A549 (cell line): ENCODE measurements at regions not wholly inside any gene's neighbourhood (a gene's known extent, or its start where the extent isn't known, plus 50 kb on each side); places are given as distances from the start of the nearest gene placed in this dataset.

Source experiments
- ATAC-seq, 2 experiments: fragments of 200-7000 bp in 1 of 2; fragments of >200 bp in 1 of 2; cut with Nextera tagmentation in 1 of 2; cut with Tn5 transposase in 1 of 2; 3 replicates each; pipeline versions ENCODE4 v1.8.0 to v1.9.1; 2018 to 2020; ENCODE audit warnings: mild to moderate bottlenecking in 1 of 2, moderate library complexity in 1 of 2
- CTCF ChIA-PET: fragments of 300-600 bp; sonication (Branson Sonifier 250); formaldehyde crosslinking; extraction: SDS; loops from one replicate; lab custom pipeline; 2021; ENCODE audit warnings: antibody characterized with exemption, inconsistent platforms; lab: Yijun Ruan, JAX
- POLR2A ChIA-PET: fragments of 350-600 bp; formaldehyde crosslinking; extraction: SDS; loops from one replicate; lab custom pipeline; 2021; ENCODE audit warnings: antibody characterized with exemption, inconsistent platforms; lab: Yijun Ruan, JAX
- DNase-seq, 2 experiments: peaks; one replicate each; pipeline versions ENCODE4 v3.0.0 to v3.0.0-alpha.2; 2011 to 2016; ENCODE audit warnings: low read depth in 1 of 2, low spot score in 1 of 2
- FAIRE-seq: peaks from 2 replicates; lab custom pipeline; 2011; peaks lifted over from hg19 to GRCh38; lab: Jason Lieb, UNC
- H3K27ac ChIP-seq, 2 experiments: fragments of >200 bp; sonication (Bioruptor Twin); formaldehyde crosslinking; 3 replicates each; pipeline ENCODE4 v1.5.1; 2016 to 2017
- H3K4me1 ChIP-seq: fragments of >200 bp; sonication (Bioruptor Twin); formaldehyde crosslinking; 3 replicates; pipeline ENCODE4 v1.6.1; 2016
- H3K4me2 ChIP-seq: fragments of >200 bp; sonication (Bioruptor Twin); formaldehyde crosslinking; 3 replicates; pipeline ENCODE4 v1.6.1; 2016
- H3K4me3 ChIP-seq: fragments of >200 bp; sonication (Bioruptor Twin); formaldehyde crosslinking; 3 replicates; pipeline ENCODE4 v1.5.1; 2016
- H3K9me3 ChIP-seq: fragments of >200 bp; sonication (Bioruptor Twin); formaldehyde crosslinking; 3 replicates; pipeline ENCODE4 v1.6.1; 2016
- BHLHE40 ChIP-seq: IDR thresholded peaks from 2 replicates; pipeline ENCODE4 v1.6.1; 2012; ENCODE audit warnings: low read depth, low read length, inconsistent platforms
- CBX2 ChIP-seq: fragments of 200-600 bp; sonication (generic); IDR thresholded peaks from 2 replicates; pipeline ENCODE4 v1.6.1; 2016; ENCODE audit warnings: low read depth, mild to moderate bottlenecking, borderline replicate concordance
- CBX8 ChIP-seq: fragments of 200-600 bp; sonication (generic); IDR thresholded peaks from 2 replicates; pipeline ENCODE4 v1.6.1; 2016
- CHD2 ChIP-seq: fragments of 150-350 bp; IDR thresholded peaks from 2 replicates; pipeline ENCODE4 v1.6.1; 2014; ENCODE audit warnings: low read length; ENCODE audit not compliant: partially characterized antibody
- EHF ChIP-seq: fragments of 250-450 bp; sonication (Bioruptor Pico); IDR thresholded peaks from 2 replicates; pipeline ENCODE4 v1.5.0; 2020; ENCODE audit warnings: mild to moderate bottlenecking
- EP300 ChIP-seq, 2 experiments: fragments of >200 bp; sonication (Bioruptor Twin); formaldehyde crosslinking; IDR thresholded peaks; 2 replicates in 1 of 2; 3 replicates in 1 of 2; pipeline ENCODE4 v1.6.1; 2016 to 2017
- ESRRA ChIP-seq: fragments of 150-350 bp; IDR thresholded peaks from 2 replicates; pipeline ENCODE4 v1.6.1; 2014; ENCODE audit warnings: mild to moderate bottlenecking, low read length, borderline replicate concordance
- FOSL2 ChIP-seq, 2 experiments: fragments of 450-650 bp in 1 of 2; fragments of >200 bp in 1 of 2; sonication (Bioruptor Twin) in 1 of 2; formaldehyde crosslinking; IDR thresholded peaks; 2 replicates each; pipeline versions ENCODE4 v1.5.0 to v1.6.1; 2016 to 2020; ENCODE audit warnings: mild to moderate bottlenecking in 1 of 2, moderate library complexity in 1 of 2
- FOXS1 ChIP-seq: fragments of 250-450 bp; sonication (Bioruptor Pico); IDR thresholded peaks from 2 replicates; pipeline ENCODE4 v1.5.0; 2020; ENCODE audit warnings: mild to moderate bottlenecking, moderate library complexity
- HOXA7 ChIP-seq: fragments of 250-450 bp; sonication (Bioruptor Pico); IDR thresholded peaks from 2 replicates; pipeline ENCODE4 v1.5.0; 2020; ENCODE audit warnings: mild to moderate bottlenecking, moderate library complexity
- HOXB13 ChIP-seq: fragments of 250-450 bp; sonication (Bioruptor Pico); IDR thresholded peaks from 2 replicates; pipeline ENCODE4 v1.5.0; 2020; ENCODE audit warnings: low read depth, mild to moderate bottlenecking, moderate library complexity
- JUN ChIP-seq, 2 experiments: fragments of >200 bp; sonication (Bioruptor Twin); formaldehyde crosslinking; IDR thresholded peaks; 2 replicates in 1 of 2; 3 replicates in 1 of 2; pipeline ENCODE4 v1.6.1; 2016 to 2017
- JUNB ChIP-seq: fragments of >200 bp; sonication (Bioruptor Twin); formaldehyde crosslinking; IDR thresholded peaks from 2 replicates; pipeline ENCODE4 v1.6.1; 2016
- NR3C1 ChIP-seq: fragments of >200 bp; sonication (Bioruptor Twin); formaldehyde crosslinking; IDR thresholded peaks from 3 replicates; pipeline ENCODE4 v1.6.1; 2017
- POLR2A ChIP-seq: IDR thresholded peaks from 2 replicates; pipeline ENCODE4 v1.6.1; 2012; ENCODE audit warnings: mild to moderate bottlenecking, low read length
- POLR2AphosphoS2 ChIP-seq: conservative IDR thresholded peaks from 2 replicates; pipeline ENCODE4 v1.6.1; 2012; ENCODE audit warnings: low read length, improper control_type of control experiment, inconsistent platforms
- RAD21 ChIP-seq, 2 experiments: fragments of >200 bp in 1 of 2; sonication (Bioruptor Twin) in 1 of 2; formaldehyde crosslinking in 1 of 2; IDR thresholded peaks in 1 of 2; conservative IDR thresholded peaks in 1 of 2; 2 replicates in 1 of 2; 3 replicates in 1 of 2; pipeline ENCODE4 v1.6.1; 2012 to 2018; ENCODE audit warnings: inconsistent platforms in 1 of 2
- RARB ChIP-seq: fragments of 250-450 bp; sonication (Bioruptor Pico); IDR thresholded peaks from 2 replicates; pipeline ENCODE4 v1.8.0; 2021; ENCODE audit warnings: mild to moderate bottlenecking, moderate library complexity
- RCOR1 ChIP-seq: fragments of 150-350 bp; IDR thresholded peaks from 2 replicates; pipeline ENCODE4 v1.6.1; 2014; ENCODE audit warnings: antibody characterized with exemption, low read length, low read depth
- RFX5 ChIP-seq: fragments of 450-650 bp; IDR thresholded peaks from 2 replicates; pipeline ENCODE4 v1.7.1; 2014; ENCODE audit warnings: antibody characterized with exemption, mild to moderate bottlenecking, moderate library complexity
- RNF2 ChIP-seq: fragments of 200-600 bp; sonication (generic); IDR thresholded peaks from 2 replicates; pipeline ENCODE4 v1.6.1; 2016; ENCODE audit warnings: low read depth, mild to moderate bottlenecking, antibody characterized with exemption, moderate library complexity, borderline replicate concordance
- SMC3 ChIP-seq: fragments of >200 bp; sonication (Bioruptor Twin); formaldehyde crosslinking; IDR thresholded peaks from 3 replicates; pipeline ENCODE4 v1.6.1; 2018; ENCODE audit warnings: inconsistent platforms
- SREBF2 ChIP-seq: fragments of 450-650 bp; IDR thresholded peaks from 2 replicates; pipeline ENCODE4 v1.6.1; 2014; ENCODE audit warnings: mild to moderate bottlenecking, moderate library complexity
- ZC3H11A ChIP-seq: fragments of 450-650 bp; IDR thresholded peaks from 2 replicates; pipeline ENCODE4 v1.6.1; 2014; ENCODE audit warnings: antibody characterized with exemption, mild to moderate bottlenecking
- ZNF302 ChIP-seq: fragments of 250-450 bp; sonication (Bioruptor Pico); IDR thresholded peaks from 2 replicates; pipeline ENCODE4 v1.9.0; 2021; ENCODE audit warnings: inconsistent platforms, mild to moderate bottlenecking, moderate library complexity
- WGBS: methylation state at CpG from one replicate; pipeline ENCODE4 v1.1.6; 2017; ENCODE audit errors: missing lambda C conversion rate; 5-methylcytosine and 5-hydroxymethylcytosine counted together
- TF ChIP-seq, protein P1 (sequence below): fragments of >200 bp; sonication (Bioruptor Twin); formaldehyde crosslinking; IDR thresholded peaks from 3 replicates; pipeline ENCODE4 v1.5.1; 2016
- TF ChIP-seq, protein P2 (sequence below): fragments of 250-450 bp; sonication (Bioruptor Pico); IDR thresholded peaks from 2 replicates; pipeline ENCODE4 v1.5.0; 2020; ENCODE audit warnings: low read depth, mild to moderate bottlenecking, moderate library complexity
- TF ChIP-seq, protein P3 (sequence below): fragments of 200-600 bp; sonication (generic); IDR thresholded peaks from 2 replicates; pipeline ENCODE4 v1.6.1; 2016; ENCODE audit warnings: antibody characterized with exemption, mild to moderate bottlenecking, moderate library complexity

DNA sequence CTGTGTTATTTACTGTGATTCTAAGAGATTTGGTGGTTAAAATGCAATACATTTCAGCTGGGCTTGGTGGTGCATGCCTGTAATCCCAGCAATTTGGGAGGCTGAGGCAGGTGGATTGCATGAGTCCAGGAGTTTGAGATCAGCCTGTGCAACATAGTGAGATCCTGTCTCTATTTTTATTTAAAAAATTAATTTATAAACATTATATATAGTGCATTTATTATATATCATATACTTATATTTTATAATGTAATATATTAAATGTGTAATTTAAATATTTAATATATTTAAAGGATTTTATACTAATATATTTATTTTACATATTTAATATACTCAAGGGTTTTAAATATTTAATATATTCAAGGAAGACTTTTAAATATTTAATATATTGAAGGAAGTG, 402.8 kb upstream of the PCDH15 start:
- FAIRE-seq, result no peak
- ChIA-PET POLR2A (no interaction called here), CTCF (no interaction called here)
- no peak overlapping the region for H3K4me3 ChIP-seq
- ATAC-seq, result no peak
- no peak overlapping the region for H3K4me2 ChIP-seq
- TF ChIP-seq CBX8, result no peak
- TF ChIP-seq SMC3, result no peak
- no peak for TF ChIP-seq SREBF2
- TF ChIP-seq ESRRA, result no peak
- TF ChIP-seq RAD21 (conservative IDR thresholded peaks at IDR 0.05 in 1 of 2, IDR thresholded peaks at IDR 0.05 in 1 of 2), result no peak
- no peak for TF ChIP-seq ZNF302 (CRISPR knock-in tag)
- no peak for TF ChIP-seq RNF2
- TF ChIP-seq EP300 (IDR thresholded peaks at IDR 0.05), result no peak
- TF ChIP-seq HOXB13, result no peak
- TF ChIP-seq, protein P1, sequence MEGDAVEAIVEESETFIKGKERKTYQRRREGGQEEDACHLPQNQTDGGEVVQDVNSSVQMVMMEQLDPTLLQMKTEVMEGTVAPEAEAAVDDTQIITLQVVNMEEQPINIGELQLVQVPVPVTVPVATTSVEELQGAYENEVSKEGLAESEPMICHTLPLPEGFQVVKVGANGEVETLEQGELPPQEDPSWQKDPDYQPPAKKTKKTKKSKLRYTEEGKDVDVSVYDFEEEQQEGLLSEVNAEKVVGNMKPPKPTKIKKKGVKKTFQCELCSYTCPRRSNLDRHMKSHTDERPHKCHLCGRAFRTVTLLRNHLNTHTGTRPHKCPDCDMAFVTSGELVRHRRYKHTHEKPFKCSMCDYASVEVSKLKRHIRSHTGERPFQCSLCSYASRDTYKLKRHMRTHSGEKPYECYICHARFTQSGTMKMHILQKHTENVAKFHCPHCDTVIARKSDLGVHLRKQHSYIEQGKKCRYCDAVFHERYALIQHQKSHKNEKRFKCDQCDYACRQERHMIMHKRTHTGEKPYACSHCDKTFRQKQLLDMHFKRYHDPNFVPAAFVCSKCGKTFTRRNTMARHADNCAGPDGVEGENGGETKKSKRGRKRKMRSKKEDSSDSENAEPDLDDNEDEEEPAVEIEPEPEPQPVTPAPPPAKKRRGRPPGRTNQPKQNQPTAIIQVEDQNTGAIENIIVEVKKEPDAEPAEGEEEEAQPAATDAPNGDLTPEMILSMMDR, result no peak
- TF ChIP-seq, protein P2, sequence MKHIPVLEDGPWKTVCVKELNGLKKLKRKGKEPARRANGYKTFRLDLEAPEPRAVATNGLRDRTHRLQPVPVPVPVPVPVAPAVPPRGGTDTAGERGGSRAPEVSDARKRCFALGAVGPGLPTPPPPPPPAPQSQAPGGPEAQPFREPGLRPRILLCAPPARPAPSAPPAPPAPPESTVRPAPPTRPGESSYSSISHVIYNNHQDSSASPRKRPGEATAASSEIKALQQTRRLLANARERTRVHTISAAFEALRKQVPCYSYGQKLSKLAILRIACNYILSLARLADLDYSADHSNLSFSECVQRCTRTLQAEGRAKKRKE (CRISPR knock-in tag), result no peak
- no peak for TF ChIP-seq CBX2
- TF ChIP-seq RFX5, result no peak
- no peak for TF ChIP-seq FOXS1
- no peak for TF ChIP-seq EHF (CRISPR knock-in tag)
- DNase-seq, result no peak
- H3K9me3 ChIP-seq, result no peaks in the 10 kb centered on the region; the same call in 1 of the 3 replicates
- no peaks in the 10 kb centered on the region for H3K4me1 ChIP-seq
- no peak overlapping the region for H3K27ac ChIP-seq

DNA sequence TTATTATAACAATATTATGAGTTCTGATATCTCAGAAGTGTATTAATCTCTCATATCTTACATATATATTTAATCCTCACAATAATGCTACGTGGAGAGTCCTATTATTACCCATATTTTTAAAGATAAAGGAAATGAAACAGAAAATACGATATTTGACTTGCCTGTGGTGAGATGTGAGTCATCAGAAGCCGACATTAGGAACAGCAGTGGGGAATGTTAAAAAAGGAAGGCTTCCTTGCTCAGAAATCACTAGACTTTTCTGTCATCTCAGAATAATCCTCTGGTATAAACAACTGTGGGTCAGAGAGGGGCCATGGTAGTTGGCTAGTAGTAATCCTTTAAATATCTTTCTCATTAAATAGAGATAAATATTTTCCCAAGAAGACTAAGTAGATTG, 402.3 kb upstream of the PCDH15 start:
- ChIA-PET POLR2A (no interaction called here), CTCF (no interaction called here)
- H3K4me2 ChIP-seq, result no peak overlapping the region
- ATAC-seq (no peak), FAIRE-seq (no peak), DNase-seq (no peak)
- H3K27ac ChIP-seq, result no peak overlapping the region
- no peaks in the 10 kb centered on the region; the same call in 1 of the 3 replicates for H3K9me3 ChIP-seq
- TF ChIP-seq HOXA7 (no peak), RARB (no peak), POLR2A (no peak), FOSL2 (IDR thresholded peaks at IDR 0.05) (no peak), FOSL2 (CRISPR knock-in tag; IDR thresholded peaks at IDR 0.05) (no peak)
- TF ChIP-seq, protein P3, sequence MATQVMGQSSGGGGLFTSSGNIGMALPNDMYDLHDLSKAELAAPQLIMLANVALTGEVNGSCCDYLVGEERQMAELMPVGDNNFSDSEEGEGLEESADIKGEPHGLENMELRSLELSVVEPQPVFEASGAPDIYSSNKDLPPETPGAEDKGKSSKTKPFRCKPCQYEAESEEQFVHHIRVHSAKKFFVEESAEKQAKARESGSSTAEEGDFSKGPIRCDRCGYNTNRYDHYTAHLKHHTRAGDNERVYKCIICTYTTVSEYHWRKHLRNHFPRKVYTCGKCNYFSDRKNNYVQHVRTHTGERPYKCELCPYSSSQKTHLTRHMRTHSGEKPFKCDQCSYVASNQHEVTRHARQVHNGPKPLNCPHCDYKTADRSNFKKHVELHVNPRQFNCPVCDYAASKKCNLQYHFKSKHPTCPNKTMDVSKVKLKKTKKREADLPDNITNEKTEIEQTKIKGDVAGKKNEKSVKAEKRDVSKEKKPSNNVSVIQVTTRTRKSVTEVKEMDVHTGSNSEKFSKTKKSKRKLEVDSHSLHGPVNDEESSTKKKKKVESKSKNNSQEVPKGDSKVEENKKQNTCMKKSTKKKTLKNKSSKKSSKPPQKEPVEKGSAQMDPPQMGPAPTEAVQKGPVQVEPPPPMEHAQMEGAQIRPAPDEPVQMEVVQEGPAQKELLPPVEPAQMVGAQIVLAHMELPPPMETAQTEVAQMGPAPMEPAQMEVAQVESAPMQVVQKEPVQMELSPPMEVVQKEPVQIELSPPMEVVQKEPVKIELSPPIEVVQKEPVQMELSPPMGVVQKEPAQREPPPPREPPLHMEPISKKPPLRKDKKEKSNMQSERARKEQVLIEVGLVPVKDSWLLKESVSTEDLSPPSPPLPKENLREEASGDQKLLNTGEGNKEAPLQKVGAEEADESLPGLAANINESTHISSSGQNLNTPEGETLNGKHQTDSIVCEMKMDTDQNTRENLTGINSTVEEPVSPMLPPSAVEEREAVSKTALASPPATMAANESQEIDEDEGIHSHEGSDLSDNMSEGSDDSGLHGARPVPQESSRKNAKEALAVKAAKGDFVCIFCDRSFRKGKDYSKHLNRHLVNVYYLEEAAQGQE, result no peak
- no peaks in the 10 kb centered on the region for H3K4me1 ChIP-seq
- no peak overlapping the region for H3K4me3 ChIP-seq
- under 1% methylated on average over 3 of the region's 3 CpGs for WGBS

DNA sequence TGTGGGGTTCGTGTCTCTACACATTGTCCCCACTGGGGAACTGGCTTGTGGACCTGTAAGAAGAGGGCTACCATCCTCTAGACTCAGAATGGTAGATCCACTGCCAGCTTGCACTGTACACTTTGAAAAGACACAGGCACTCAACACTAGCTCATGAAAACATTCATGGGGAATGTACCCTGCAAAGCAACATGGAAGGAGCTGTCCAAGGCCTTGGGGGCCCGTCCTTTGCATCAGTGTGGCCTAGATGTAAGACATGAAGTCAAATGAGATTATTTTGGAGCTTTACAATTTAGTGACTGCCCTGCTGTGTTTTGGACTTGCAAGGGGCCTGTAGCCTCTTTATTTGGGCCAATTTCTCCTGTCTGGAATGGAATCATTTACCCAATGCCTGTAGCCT, 399.0 kb upstream of the PCDH15 start:
- no peak overlapping the region for H3K4me3 ChIP-seq
- H3K4me1 ChIP-seq, result no peaks in the 10 kb centered on the region
- ChIA-PET POLR2A (no interaction called here), CTCF (no interaction called here)
- H3K4me2 ChIP-seq, result no peak overlapping the region
- H3K27ac ChIP-seq, result no peak overlapping the region
- H3K9me3 ChIP-seq, result no peaks in the 10 kb centered on the region; the same call in 2 of the 3 replicates
- no peak for DNase-seq
- no peak for FAIRE-seq
- no peak for ATAC-seq
- 0% methylated on average over 2 of the region's 2 CpGs for WGBS
- TF ChIP-seq ZC3H11A, result no peak
- TF ChIP-seq FOXS1, result no peak
- TF ChIP-seq JUN (IDR thresholded peaks at IDR 0.05), result no peak
- no peak for TF ChIP-seq JUNB
- no peak for TF ChIP-seq POLR2AphosphoS2
- no peak for TF ChIP-seq BHLHE40
- TF ChIP-seq, protein P3, result no peak
- TF ChIP-seq CHD2, result no peak
- TF ChIP-seq NR3C1, result no peak
- TF ChIP-seq RCOR1, result no peak
- TF ChIP-seq RAD21 (conservative IDR thresholded peaks at IDR 0.05 in 1 of 2, IDR thresholded peaks at IDR 0.05 in 1 of 2), result no peak
- no peak for TF ChIP-seq SREBF2
